Caco-2 (cell line): ENCODE measurements at regions not wholly inside any gene's neighbourhood (a gene's known extent, or its start where the extent isn't known, plus 50 kb on each side); places are given as distances from the start of the nearest gene placed in this dataset.
"Not testable (repeated sequence)": the region's sequence is repeated elsewhere in the genome, so short reads cannot be mapped to it uniquely, and the experiment has no call there.

Source experiments
- BruUV-seq: library from RNA; stranded (reverse); fragments of 400-500 nt; replicated peaks from 2 replicates; lab custom pipeline; 2021; lab: Mats Ljungman, UMichigan
- CTCF ChIA-PET: fragments of 300-600 bp; sonication (Branson Sonifier 250); formaldehyde crosslinking; loops from one replicate; lab custom pipeline; 2022; ENCODE audit warnings: antibody characterized with exemption; lab: Charles Lee
- POLR2A ChIA-PET: fragments of 300-600 bp; sonication (Branson Sonifier 250); formaldehyde crosslinking; loops from one replicate; lab custom pipeline; 2022; ENCODE audit warnings: antibody characterized with exemption; lab: Charles Lee
- DNase-seq, 2 experiments: peaks; one replicate each; pipeline versions ENCODE4 v3.0.0 to v3.0.0-alpha.2; 2020 to 2022
- H3K27me3 ChIP-seq: replicated peaks from 2 replicates; pipeline ENCODE4 v1.6.0; 2011; ENCODE audit warnings: low read length; ENCODE audit not compliant: control insufficient read depth, insufficient read depth
- H3K36me3 ChIP-seq: 2 replicates; pipeline ENCODE4 v1.5.1; 2011; ENCODE audit warnings: low read length; ENCODE audit not compliant: control insufficient read depth, insufficient read depth
- H3K4me1 ChIP-seq: fragments of 250-450 bp; sonication (Bioruptor Pico); 2 replicates; pipeline ENCODE4 v1.5.1; 2020; ENCODE audit warnings: mild to moderate bottlenecking
- H3K4me3 ChIP-seq: 2 replicates; pipeline ENCODE4 v1.5.1; 2011; ENCODE audit warnings: low read depth, mild to moderate bottlenecking, control low read depth, low read length
- H3K9me3 ChIP-seq: fragments of 250-450 bp; sonication (Bioruptor Pico); 2 replicates; pipeline ENCODE4 v1.5.1; 2020; ENCODE audit warnings: mild to moderate bottlenecking, moderate library complexity
- H3K27ac Mint-ChIP-seq: one replicate; pipeline ENCODE4 v1.8.0; 2022; ENCODE audit warnings: mixed read lengths; ENCODE audit not compliant: unreplicated experiment
- H3K27me3 Mint-ChIP-seq: one replicate; pipeline ENCODE4 v1.8.0; 2022; ENCODE audit warnings: mixed read lengths; ENCODE audit not compliant: insufficient read depth, unreplicated experiment
- H3K36me3 Mint-ChIP-seq: one replicate; pipeline ENCODE4 v1.8.0; 2022; ENCODE audit warnings: mild to moderate bottlenecking, mixed read lengths; ENCODE audit not compliant: insufficient read depth, unreplicated experiment
- H3K4me1 Mint-ChIP-seq: one replicate; pipeline ENCODE4 v1.8.0; 2022; ENCODE audit warnings: low read depth, mixed read lengths; ENCODE audit not compliant: unreplicated experiment
- H3K4me3 Mint-ChIP-seq: one replicate; pipeline ENCODE4 v1.8.0; 2022; ENCODE audit warnings: mild to moderate bottlenecking, moderate library complexity, mixed read lengths; ENCODE audit not compliant: unreplicated experiment
- H3K9me3 Mint-ChIP-seq: one replicate; pipeline ENCODE4 v1.8.0; 2022; ENCODE audit warnings: mixed read lengths; ENCODE audit not compliant: unreplicated experiment
- intact Hi-C: fragments of 100-400 bp; cut with micrococcal nuclease; formaldehyde crosslinking; loops from one replicate; pipeline ENCODE4 v1.10.0; 2022; ENCODE audit not compliant: unreplicated experiment
- TF ChIP-seq, protein P1 (sequence below), 2 experiments: fragments of 200-600 bp in 1 of 2; IDR thresholded peaks; 1 replicate in 1 of 2; 2 replicates in 1 of 2; pipeline versions ENCODE4 v1.5.1 to v1.8.0; 2011 to 2022; ENCODE audit warnings: antibody characterized with exemption in 1 of 2, control low read depth in 1 of 2, inconsistent platforms in 1 of 2, low read depth in 1 of 2, low read length in 1 of 2, mild to moderate bottlenecking in 1 of 2, moderate library complexity in 1 of 2; ENCODE audit not compliant: insufficient read depth in 1 of 2, severe bottlenecking in 1 of 2, unreplicated experiment in 1 of 2

DNA sequence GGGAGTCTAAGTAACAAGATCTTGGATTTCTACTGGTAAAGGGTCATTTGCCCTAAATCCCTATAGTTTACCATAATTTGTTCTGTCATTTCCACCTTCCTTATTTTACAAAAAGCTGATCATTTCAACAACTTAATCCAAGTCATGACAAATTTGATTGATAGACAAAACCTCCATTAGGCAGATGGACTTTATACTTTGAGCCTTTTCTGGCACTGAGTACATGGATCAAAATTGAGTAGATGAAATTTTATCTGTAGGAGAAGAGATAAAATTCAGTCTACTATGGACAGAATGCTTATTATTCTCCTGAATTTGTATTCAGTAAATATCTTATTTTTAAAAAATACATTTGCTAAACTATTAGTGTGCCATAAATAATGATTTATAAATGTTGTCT is 62.6 kb upstream of the NRIP1 start:
- no peaks in the 10 kb centered on the region for H3K27me3 ChIP-seq
- TF ChIP-seq, protein P1, sequence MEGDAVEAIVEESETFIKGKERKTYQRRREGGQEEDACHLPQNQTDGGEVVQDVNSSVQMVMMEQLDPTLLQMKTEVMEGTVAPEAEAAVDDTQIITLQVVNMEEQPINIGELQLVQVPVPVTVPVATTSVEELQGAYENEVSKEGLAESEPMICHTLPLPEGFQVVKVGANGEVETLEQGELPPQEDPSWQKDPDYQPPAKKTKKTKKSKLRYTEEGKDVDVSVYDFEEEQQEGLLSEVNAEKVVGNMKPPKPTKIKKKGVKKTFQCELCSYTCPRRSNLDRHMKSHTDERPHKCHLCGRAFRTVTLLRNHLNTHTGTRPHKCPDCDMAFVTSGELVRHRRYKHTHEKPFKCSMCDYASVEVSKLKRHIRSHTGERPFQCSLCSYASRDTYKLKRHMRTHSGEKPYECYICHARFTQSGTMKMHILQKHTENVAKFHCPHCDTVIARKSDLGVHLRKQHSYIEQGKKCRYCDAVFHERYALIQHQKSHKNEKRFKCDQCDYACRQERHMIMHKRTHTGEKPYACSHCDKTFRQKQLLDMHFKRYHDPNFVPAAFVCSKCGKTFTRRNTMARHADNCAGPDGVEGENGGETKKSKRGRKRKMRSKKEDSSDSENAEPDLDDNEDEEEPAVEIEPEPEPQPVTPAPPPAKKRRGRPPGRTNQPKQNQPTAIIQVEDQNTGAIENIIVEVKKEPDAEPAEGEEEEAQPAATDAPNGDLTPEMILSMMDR (IDR thresholded peaks at IDR 0.05; ENCODE audit: insufficient read depth in 1 of 2, low read depth in 1 of 2, low read length in 1 of 2, severe bottlenecking in 1 of 2, unreplicated experiment in 1 of 2): no peak
- DNase-seq: no peak
- Mint-ChIP-seq H3K9me3 (peaks cover 9% of the 10 kb centered on the region), H3K36me3 (no peaks in the 10 kb centered on the region), H3K27ac (no peak overlapping the region), H3K27me3 (no peaks in the 10 kb centered on the region), H3K4me1 (peaks cover 1% of the 10 kb centered on the region), H3K4me3 (no peak overlapping the region)
- BruUV-seq: no TSS peak
- peaks cover 3% of the 10 kb centered on the region for H3K4me1 ChIP-seq
- intact Hi-C loops: no loop called here
- no peaks in the 10 kb centered on the region for H3K9me3 ChIP-seq
- no peaks in the 10 kb centered on the region; the same call in 1 of the 2 replicates for H3K36me3 ChIP-seq
- ChIA-PET POLR2A (no interaction called here), CTCF (no interaction called here)
- no peak overlapping the region for H3K4me3 ChIP-seq

DNA sequence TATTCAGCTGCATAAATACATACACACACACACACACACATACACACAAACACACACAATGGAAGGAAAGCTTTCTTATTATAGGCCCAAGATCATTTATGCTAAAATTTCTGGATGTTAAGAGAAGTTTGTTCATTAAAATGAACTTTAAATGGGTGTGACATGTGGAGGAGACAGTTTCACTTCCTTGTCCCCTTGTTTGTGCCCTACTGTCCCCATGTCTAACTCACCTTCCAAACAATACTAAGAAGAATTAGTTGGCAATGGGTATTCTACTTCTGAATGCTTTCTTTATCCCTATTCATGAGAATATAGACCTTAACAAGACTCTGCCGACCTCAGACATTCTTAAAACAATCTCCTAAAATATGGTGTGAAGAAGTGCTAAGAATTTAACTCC is 63.5 kb upstream of the NRIP1 start:
- DNase-seq: no peak
- no peaks in the 10 kb centered on the region for H3K27me3 ChIP-seq
- BruUV-seq: no TSS peak
- TF ChIP-seq, protein P1 (IDR thresholded peaks at IDR 0.05; ENCODE audit: insufficient read depth in 1 of 2, low read depth in 1 of 2, low read length in 1 of 2, severe bottlenecking in 1 of 2, unreplicated experiment in 1 of 2): no peak
- Mint-ChIP-seq H3K36me3 (no peaks in the 10 kb centered on the region), H3K27ac (no peak overlapping the region), H3K9me3 (peaks cover 15% of the 10 kb centered on the region), H3K4me3 (no peak overlapping the region), H3K4me1 (no peaks in the 10 kb centered on the region), H3K27me3 (no peaks in the 10 kb centered on the region)
- H3K9me3 ChIP-seq: 0 out of 2 replicates have a peak, but pooled peaks cover 2% of the 10 kb centered on the region
- ChIA-PET CTCF (no interaction called here), POLR2A (no interaction called here)
- no peak overlapping the region for H3K4me3 ChIP-seq
- no peaks in the 10 kb centered on the region for H3K4me1 ChIP-seq
- intact Hi-C loops: no loop called here
- no peaks in the 10 kb centered on the region; the same call in 1 of the 2 replicates for H3K36me3 ChIP-seq

DNA sequence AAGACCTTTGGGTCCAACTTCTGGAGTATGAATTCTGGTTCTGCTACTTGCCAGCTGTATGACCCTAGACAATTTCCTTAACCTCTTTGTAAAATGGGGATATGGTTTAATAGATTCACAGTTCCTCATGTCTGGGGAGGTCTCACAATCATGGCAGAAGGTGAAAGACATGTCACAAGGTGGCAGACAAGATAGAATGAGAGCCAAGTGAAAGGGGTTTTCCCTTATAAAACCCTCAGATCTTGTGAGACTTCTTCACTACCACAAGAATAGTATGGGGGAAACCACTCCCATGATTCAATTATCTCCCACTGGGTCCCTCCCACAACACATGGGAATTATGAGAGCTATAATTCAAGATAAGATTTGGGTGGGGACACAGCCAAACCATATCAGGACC is 63.9 kb upstream of the NRIP1 start:
- H3K4me3 ChIP-seq, H3K27ac Mint-ChIP-seq, POLR2A ChIA-PET, H3K9me3 ChIP-seq, H3K27me3 Mint-ChIP-seq, H3K4me3 Mint-ChIP-seq, H3K36me3 ChIP-seq, BruUV-seq, H3K36me3 Mint-ChIP-seq, CTCF ChIA-PET, DNase-seq, H3K4me1 ChIP-seq, H3K4me1 Mint-ChIP-seq, H3K27me3 ChIP-seq, intact Hi-C loops: not testable (repeated sequence)
- H3K9me3 Mint-ChIP-seq: peaks cover 15% of the 10 kb centered on the region

DNA sequence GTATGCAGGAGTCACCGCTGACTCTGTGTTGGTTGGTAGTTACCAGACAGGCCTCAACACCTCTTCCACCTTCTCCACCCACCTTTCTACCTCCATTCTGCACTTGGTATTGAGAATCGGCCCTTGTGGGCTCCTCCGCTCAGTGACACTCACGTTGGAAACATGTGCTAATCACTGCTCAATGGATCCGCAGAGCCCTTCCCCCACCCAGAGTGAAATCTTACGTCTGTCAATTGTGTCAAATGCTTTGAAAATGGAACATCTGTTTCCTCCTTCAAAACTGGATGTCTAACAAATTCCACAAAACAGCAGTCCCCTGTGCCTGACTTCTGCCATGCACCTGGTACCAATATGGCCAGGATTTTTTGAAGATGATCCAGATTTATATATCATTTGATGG is 65.5 kb upstream of the NRIP1 start:
- Mint-ChIP-seq H3K4me3 (no peak overlapping the region), H3K9me3 (peaks cover 15% of the 10 kb centered on the region), H3K4me1 (no peaks in the 10 kb centered on the region), H3K36me3 (no peaks in the 10 kb centered on the region), H3K27me3 (no peaks in the 10 kb centered on the region), H3K27ac (no peak overlapping the region)
- Histone ChIP-seq H3K9me3 (0 out of 2 replicates have a peak, but pooled peaks cover 2% of the 10 kb centered on the region), H3K4me3 (no peak overlapping the region), H3K27me3 (no peaks in the 10 kb centered on the region), H3K4me1 (0 out of 2 replicates have a peak, but pooled peaks cover 3% of the 10 kb centered on the region), H3K36me3 (no peaks in the 10 kb centered on the region; the same call in 1 of the 2 replicates)
- intact Hi-C loops: no loop called here
- DNase-seq: no peak
- POLR2A ChIA-PET: no interaction called here
- no TSS peak for BruUV-seq
- TF ChIP-seq, protein P1 (IDR thresholded peaks at IDR 0.05; ENCODE audit: insufficient read depth in 1 of 2, low read depth in 1 of 2, low read length in 1 of 2, severe bottlenecking in 1 of 2, unreplicated experiment in 1 of 2): no peak
- CTCF ChIA-PET: no interaction called here
